ENCODE measurements at regions not wholly inside any gene's neighbourhood (a gene's known extent, or its start where the extent isn't known, plus 50 kb on each side); places are given as distances from the start of the nearest gene placed in this dataset.

GRCh38 chr1:190904091-190904695 is 426.5 kb upstream of the BRINP3 start:
- Histone ChIP-seq H4K5ac (ENCODE audit: insufficient read length, low read depth, low read length) (no peak overlapping the region), H2BK120ac (ENCODE audit: low read depth, low read length, poor library complexity, severe bottlenecking) (no peak overlapping the region), H3K23me2 (ENCODE audit: insufficient read length, low read depth, low read length, poor library complexity, severe bottlenecking) (no peaks in the 10 kb centered on the region), H2AFZ (ENCODE audit: low read length) (no peak overlapping the region), H3K4ac (ENCODE audit: low read depth, low read length) (no peak overlapping the region), H3T11ph (ENCODE audit: low read length) (no peak overlapping the region), H3K4me2 (ENCODE audit: insufficient read depth, insufficient read length, low read length) (no peak overlapping the region), H3K79me2 (ENCODE audit: insufficient read depth, low read length) (no peaks in the 10 kb centered on the region), H3K56ac (ENCODE audit: insufficient read length, low read depth, low read length) (no peak overlapping the region), H3K79me1 (ENCODE audit: insufficient read depth, low read depth, low read length, poor library complexity, severe bottlenecking) (no peaks in the 10 kb centered on the region), H3K9me3 (ENCODE audit: control insufficient read depth, low read depth, low read length) (no peaks in the 10 kb centered on the region), H3K18ac (ENCODE audit: insufficient read length, low read depth, low read length) (no peak overlapping the region), H2BK5ac (ENCODE audit: insufficient read length, low read length) (no peak overlapping the region), H2AK5ac (ENCODE audit: insufficient read length, low read length) (no peak overlapping the region), H3K27ac (ENCODE audit: insufficient read length, low read depth, low read length) (no peak overlapping the region), H4K91ac (ENCODE audit: insufficient read length, low read depth, low read length) (no peak overlapping the region), H2BK20ac (ENCODE audit: low read depth, low read length, poor library complexity, severe bottlenecking) (no peak overlapping the region), H3K14ac (ENCODE audit: insufficient read depth, low read length) (no peak overlapping the region), H4K8ac (replicated peaks; ENCODE audit: insufficient read length, low read depth, low read length) (no peak overlapping the region), H4K20me1 (ENCODE audit: control insufficient read depth, insufficient read depth, insufficient read length) (no peaks in the 10 kb centered on the region), H2BK15ac (ENCODE audit: low read depth, low read length) (no peak overlapping the region), H3K27me3 (ENCODE audit: insufficient read depth, low read length) (no peaks in the 10 kb centered on the region), H3K4me1 (ENCODE audit: insufficient read depth, low read length) (no peaks in the 10 kb centered on the region), H3K23ac (ENCODE audit: insufficient read length, low read depth, low read length) (no peak overlapping the region), H2BK12ac (ENCODE audit: insufficient read length, low read depth, low read length) (no peak overlapping the region), H3K9ac (ENCODE audit: extremely low read depth, insufficient read length, low read length) (no peak overlapping the region)
- no peak overlapping the region for H3K27ac Mint-ChIP-seq
- WGBS (ENCODE audit: extremely low coverage, insufficient read length, low lambda C conversion rate) = no CpG with 5 or more reads among the region's 2 CpGs
- TF ChIP-seq, protein P1, sequence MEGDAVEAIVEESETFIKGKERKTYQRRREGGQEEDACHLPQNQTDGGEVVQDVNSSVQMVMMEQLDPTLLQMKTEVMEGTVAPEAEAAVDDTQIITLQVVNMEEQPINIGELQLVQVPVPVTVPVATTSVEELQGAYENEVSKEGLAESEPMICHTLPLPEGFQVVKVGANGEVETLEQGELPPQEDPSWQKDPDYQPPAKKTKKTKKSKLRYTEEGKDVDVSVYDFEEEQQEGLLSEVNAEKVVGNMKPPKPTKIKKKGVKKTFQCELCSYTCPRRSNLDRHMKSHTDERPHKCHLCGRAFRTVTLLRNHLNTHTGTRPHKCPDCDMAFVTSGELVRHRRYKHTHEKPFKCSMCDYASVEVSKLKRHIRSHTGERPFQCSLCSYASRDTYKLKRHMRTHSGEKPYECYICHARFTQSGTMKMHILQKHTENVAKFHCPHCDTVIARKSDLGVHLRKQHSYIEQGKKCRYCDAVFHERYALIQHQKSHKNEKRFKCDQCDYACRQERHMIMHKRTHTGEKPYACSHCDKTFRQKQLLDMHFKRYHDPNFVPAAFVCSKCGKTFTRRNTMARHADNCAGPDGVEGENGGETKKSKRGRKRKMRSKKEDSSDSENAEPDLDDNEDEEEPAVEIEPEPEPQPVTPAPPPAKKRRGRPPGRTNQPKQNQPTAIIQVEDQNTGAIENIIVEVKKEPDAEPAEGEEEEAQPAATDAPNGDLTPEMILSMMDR (conservative IDR thresholded peaks at IDR 0.05) = no peak
- no peak overlapping the region for H3K4me3 Mint-ChIP-seq
- H3K36me3 Mint-ChIP-seq (ENCODE audit: insufficient read depth in 1 of 3, low read depth in 3 of 3) = no peaks in the 10 kb centered on the region; a peak in 1 of 7 replicates
- no peaks in the 10 kb centered on the region for H3K4me1 Mint-ChIP-seq
- no peaks in the 10 kb centered on the region for H3K27me3 Mint-ChIP-seq (ENCODE audit: low read depth)
- DNase-seq = no peak
- no peaks in the 10 kb centered on the region for H3K9me3 Mint-ChIP-seq
